ENCODE measurements at regions not wholly inside any gene's neighbourhood (a gene's known extent, or its start where the extent isn't known, plus 50 kb on each side); places are given as distances from the start of the nearest gene placed in this dataset.

- Histone ChIP-seq H3K27me3 (no peaks in the 10 kb centered on the region), H3K9me3 (no peaks in the 10 kb centered on the region), H3K27ac (no peak overlapping the region), H3K4me1 (no peaks in the 10 kb centered on the region), H3K4me3 (no peak overlapping the region), H3K36me3 (no peaks in the 10 kb centered on the region)
- DNase-seq: no peak
- TF ChIP-seq POLR2A (IDR thresholded peaks at IDR 0.05) (no peak), CTCF (IDR thresholded peaks at IDR 0.05) (no peak)
These were observed 120.7 kb upstream of the FAM3C start for GRCh38 chr7:121516821-121517220.

GRCh38 chr7:121515630-121516401 is 119.7 kb upstream of the FAM3C start:
- no peak for DNase-seq
- TF ChIP-seq POLR2A (IDR thresholded peaks at IDR 0.05) (no peak), CTCF (IDR thresholded peaks at IDR 0.05) (no peak)
- no peak overlapping the region for H3K27ac ChIP-seq
- H3K4me1 ChIP-seq: no peaks in the 10 kb centered on the region
- no peak overlapping the region for H3K4me3 ChIP-seq
- H3K9me3 ChIP-seq: peaks cover 0 to 2% (median 0%) of the 10 kb centered on the region in 4 donors
- H3K36me3 ChIP-seq: no peaks in the 10 kb centered on the region
- no peaks in the 10 kb centered on the region for H3K27me3 ChIP-seq

GRCh38 chr7:121515229-121515628 is 119.1 kb upstream of the FAM3C start:
- H3K9me3 ChIP-seq: peaks cover 0 to 5% (median 0%) of the 10 kb centered on the region in 4 donors
- H3K4me1 ChIP-seq: no peaks in the 10 kb centered on the region
- TF ChIP-seq POLR2A (IDR thresholded peaks at IDR 0.05) (no peak), CTCF (IDR thresholded peaks at IDR 0.05) (no peak)
- no peak overlapping the region for H3K27ac ChIP-seq
- H3K27me3 ChIP-seq: no peaks in the 10 kb centered on the region
- no peaks in the 10 kb centered on the region for H3K36me3 ChIP-seq
- no peak overlapping the region for H3K4me3 ChIP-seq
- DNase-seq: no peak

- Histone ChIP-seq H3K27me3 (no peaks in the 10 kb centered on the region), H3K36me3 (no peaks in the 10 kb centered on the region), H3K4me3 (no peak overlapping the region), H3K9me3 (peaks cover 0 to 5% (median 0%) of the 10 kb centered on the region in 4 donors), H3K4me1 (no peaks in the 10 kb centered on the region), H3K27ac (no peak overlapping the region)
- DNase-seq: no peak
- TF ChIP-seq CTCF (IDR thresholded peaks at IDR 0.05) (no peak), POLR2A (IDR thresholded peaks at IDR 0.05) (no peak)
These were observed 117.0 kb upstream of the FAM3C start for GRCh38 chr7:121513105-121513504.

- TF ChIP-seq CTCF (IDR thresholded peaks at IDR 0.05) (no peak), POLR2A (IDR thresholded peaks at IDR 0.05) (no peak)
- no peaks in the 10 kb centered on the region for H3K4me1 ChIP-seq
These were observed 114.9 kb upstream of the FAM3C start for GRCh38 chr7:121510858-121511482.

More at GRCh38 chr7:121510858-121511482, 114.9 kb upstream of the FAM3C start:
- Histone ChIP-seq H3K27ac (no peak overlapping the region), H3K4me3 (no peak overlapping the region), H3K9me3 (peaks cover 0 to 5% (median 2%) of the 10 kb centered on the region in 4 donors), H3K36me3 (no peaks in the 10 kb centered on the region), H3K27me3 (no peaks in the 10 kb centered on the region)
- DNase-seq: no peak

Measured in Peyer's patch (tissue), 4 donors.